HFFc6 (cell line): ENCODE measurements at regions not wholly inside any gene's neighbourhood (a gene's known extent, or its start where the extent isn't known, plus 50 kb on each side); places are given as distances from the start of the nearest gene placed in this dataset.

Source experiments
- DNase-seq: peaks from one replicate; pipeline ENCODE4 v3.0.0-alpha.2; 2018
- H3K27ac Mint-ChIP-seq: 2 replicates; pipeline ENCODE4 v1.8.0; 2020; ENCODE audit warnings: mild to moderate bottlenecking, mixed read lengths
- H3K27me3 Mint-ChIP-seq: 2 replicates; pipeline ENCODE4 v1.8.0; 2021; ENCODE audit warnings: mild to moderate bottlenecking, moderate library complexity, mixed read lengths; ENCODE audit not compliant: insufficient read depth
- H3K36me3 Mint-ChIP-seq: 2 replicates; pipeline ENCODE4 v1.8.0; 2021; ENCODE audit warnings: low read depth, mixed read lengths
- H3K4me1 Mint-ChIP-seq: 2 replicates; pipeline ENCODE4 v1.8.0; 2020; ENCODE audit warnings: low read depth, mixed read lengths
- H3K4me3 Mint-ChIP-seq: 2 replicates; pipeline ENCODE4 v1.8.0; 2020; ENCODE audit warnings: mild to moderate bottlenecking, moderate library complexity, mixed read lengths
- H3K9me3 Mint-ChIP-seq: 2 replicates; pipeline ENCODE4 v1.8.0; 2020; ENCODE audit warnings: mild to moderate bottlenecking, mixed read lengths
- TF ChIP-seq, protein P1 (sequence below): fragments of 200-600 bp; sonication (generic); IDR thresholded peaks from 2 replicates; pipeline ENCODE4 v1.5.0; 2021; ENCODE audit warnings: antibody characterized with exemption, mild to moderate bottlenecking

DNA sequence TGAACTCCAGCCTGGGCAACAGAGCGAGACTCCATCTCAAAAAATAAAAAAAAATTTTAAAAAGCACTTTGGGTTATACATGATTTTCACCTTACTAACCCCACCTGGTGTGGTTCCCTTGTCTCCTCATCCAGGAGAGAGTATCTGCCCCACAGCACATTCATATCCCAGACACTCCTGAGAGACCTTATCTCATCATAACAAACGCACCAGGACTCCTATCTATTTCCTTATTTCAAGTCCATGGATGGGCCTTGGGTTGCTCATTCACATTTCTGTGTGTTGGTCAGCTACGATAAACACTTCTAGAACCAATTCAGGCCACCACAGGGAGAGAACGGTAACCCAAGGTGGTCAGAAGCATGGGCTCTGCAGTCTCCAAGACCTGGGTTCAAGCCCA lies 88.6 kb upstream of the SPATA12 start:
- DNase-seq: no peak
- no peak overlapping the region for H3K27ac Mint-ChIP-seq
- TF ChIP-seq, protein P1, sequence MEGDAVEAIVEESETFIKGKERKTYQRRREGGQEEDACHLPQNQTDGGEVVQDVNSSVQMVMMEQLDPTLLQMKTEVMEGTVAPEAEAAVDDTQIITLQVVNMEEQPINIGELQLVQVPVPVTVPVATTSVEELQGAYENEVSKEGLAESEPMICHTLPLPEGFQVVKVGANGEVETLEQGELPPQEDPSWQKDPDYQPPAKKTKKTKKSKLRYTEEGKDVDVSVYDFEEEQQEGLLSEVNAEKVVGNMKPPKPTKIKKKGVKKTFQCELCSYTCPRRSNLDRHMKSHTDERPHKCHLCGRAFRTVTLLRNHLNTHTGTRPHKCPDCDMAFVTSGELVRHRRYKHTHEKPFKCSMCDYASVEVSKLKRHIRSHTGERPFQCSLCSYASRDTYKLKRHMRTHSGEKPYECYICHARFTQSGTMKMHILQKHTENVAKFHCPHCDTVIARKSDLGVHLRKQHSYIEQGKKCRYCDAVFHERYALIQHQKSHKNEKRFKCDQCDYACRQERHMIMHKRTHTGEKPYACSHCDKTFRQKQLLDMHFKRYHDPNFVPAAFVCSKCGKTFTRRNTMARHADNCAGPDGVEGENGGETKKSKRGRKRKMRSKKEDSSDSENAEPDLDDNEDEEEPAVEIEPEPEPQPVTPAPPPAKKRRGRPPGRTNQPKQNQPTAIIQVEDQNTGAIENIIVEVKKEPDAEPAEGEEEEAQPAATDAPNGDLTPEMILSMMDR: no peak
- peaks cover 6% of the 10 kb centered on the region for H3K27me3 Mint-ChIP-seq
- H3K36me3 Mint-ChIP-seq: no peaks in the 10 kb centered on the region
- H3K9me3 Mint-ChIP-seq: no peaks in the 10 kb centered on the region
- H3K4me1 Mint-ChIP-seq: peaks cover 19% of the 10 kb centered on the region
- no peak overlapping the region for H3K4me3 Mint-ChIP-seq

- no peaks in the 10 kb centered on the region for H3K9me3 Mint-ChIP-seq
- no peak overlapping the region for H3K4me3 Mint-ChIP-seq
- TF ChIP-seq, protein P1: no peak
- no peak for DNase-seq
- peaks cover 14% of the 10 kb centered on the region for H3K4me1 Mint-ChIP-seq
- no peaks in the 10 kb centered on the region for H3K36me3 Mint-ChIP-seq
- no peak overlapping the region for H3K27ac Mint-ChIP-seq
- peaks cover 6% of the 10 kb centered on the region for H3K27me3 Mint-ChIP-seq
Observed at GRCh38 chr3:56971261-56971660, 89.2 kb upstream of the SPATA12 start.

GRCh38 chr3:56970461-56970879 lies 90.0 kb upstream of the SPATA12 start:
- no peak for DNase-seq
- H3K4me1 Mint-ChIP-seq: peaks cover 14% of the 10 kb centered on the region

GRCh38 chr3:56969851-56970250 lies 90.6 kb upstream of the SPATA12 start:
- Mint-ChIP-seq H3K4me1 (peaks cover 14% of the 10 kb centered on the region), H3K9me3 (no peaks in the 10 kb centered on the region; the same call in 1 of the 2 replicates), H3K36me3 (no peaks in the 10 kb centered on the region), H3K27me3 (peaks cover 6% of the 10 kb centered on the region), H3K27ac (no peak overlapping the region), H3K4me3 (no peak overlapping the region)
- peak; percentile 28 for DNase-seq
- TF ChIP-seq, protein P1: no peak

More at GRCh38 chr3:56970461-56970879, 90.0 kb upstream of the SPATA12 start:
- peaks cover 6% of the 10 kb centered on the region for H3K27me3 Mint-ChIP-seq
- no peak overlapping the region for H3K27ac Mint-ChIP-seq
- TF ChIP-seq, protein P1: no peak
- no peaks in the 10 kb centered on the region for H3K9me3 Mint-ChIP-seq
- no peaks in the 10 kb centered on the region for H3K36me3 Mint-ChIP-seq
- no peak overlapping the region for H3K4me3 Mint-ChIP-seq

GRCh38 chr3:56966509-56966908 lies 94.0 kb upstream of the SPATA12 start:
- Mint-ChIP-seq H3K27ac (no peak overlapping the region), H3K9me3 (no peaks in the 10 kb centered on the region; the same call in 1 of the 2 replicates), H3K4me3 (no peak overlapping the region), H3K4me1 (peaks cover 14% of the 10 kb centered on the region), H3K27me3 (peaks cover 6% of the 10 kb centered on the region; the same call in 1 of the 2 replicates), H3K36me3 (no peaks in the 10 kb centered on the region)
- TF ChIP-seq, protein P1: no peak
- DNase-seq: no peak

- TF ChIP-seq, protein P1: no peak
- no peaks in the 10 kb centered on the region; the same call in 1 of the 2 replicates for H3K9me3 Mint-ChIP-seq
- H3K36me3 Mint-ChIP-seq: no peaks in the 10 kb centered on the region
- H3K4me1 Mint-ChIP-seq: peaks cover 14% of the 10 kb centered on the region
- no peak overlapping the region for H3K4me3 Mint-ChIP-seq
- no peak for DNase-seq
- H3K27me3 Mint-ChIP-seq: peaks cover 9% of the 10 kb centered on the region; the same call in 1 of the 2 replicates
- no peak overlapping the region for H3K27ac Mint-ChIP-seq
Observed at GRCh38 chr3:56966104-56966503, 94.4 kb upstream of the SPATA12 start.
